SH-SY5Y (cell line): ENCODE measurements at regions not wholly inside any gene's neighbourhood (a gene's known extent, or its start where the extent isn't known, plus 50 kb on each side); places are given as distances from the start of the nearest gene placed in this dataset.

Source experiments
- GATA2 ChIP-seq: IDR thresholded peaks from 2 replicates; pipeline ENCODE4 v1.6.1; 2011; ENCODE audit warnings: mild to moderate bottlenecking, low read depth, low read length
- GATA3 ChIP-seq: IDR thresholded peaks from 2 replicates; pipeline ENCODE4 v1.6.1; 2011; ENCODE audit warnings: low read depth, mild to moderate bottlenecking, low read length, moderate library complexity

DNA sequence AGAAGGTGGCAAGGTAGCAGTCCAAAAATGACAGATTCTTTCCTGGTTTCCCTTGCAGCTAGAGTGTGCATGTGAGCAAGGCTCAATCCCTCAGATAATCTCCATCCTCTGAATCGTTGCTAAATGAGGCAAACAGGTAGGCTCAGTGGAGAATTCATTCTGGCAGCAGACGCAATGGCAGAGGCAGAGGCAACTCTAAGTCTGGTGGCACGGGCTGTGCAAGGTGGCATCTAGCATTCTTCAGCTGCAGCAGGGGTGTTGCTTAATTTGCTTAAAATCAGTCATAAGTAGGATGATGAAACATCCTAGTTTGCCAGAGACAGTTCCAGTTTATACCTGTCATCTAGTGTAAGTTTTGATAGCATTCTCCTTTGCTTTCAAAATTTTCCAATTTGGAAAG is 391.1 kb upstream of the MEX3C start:
- TF ChIP-seq GATA3 (no peak), GATA2 (no peak)
